ENCODE measurements at regions not wholly inside any gene's neighbourhood (a gene's known extent, or its start where the extent isn't known, plus 50 kb on each side); places are given as distances from the start of the nearest gene placed in this dataset.
"Not testable (repeated sequence)": the region's sequence is repeated elsewhere in the genome, so short reads cannot be mapped to it uniquely, and the experiment has no call there.

GRCh38 chr10:91091780-91092179, 128.7 kb upstream of the PCGF5 start:
- DNase-seq, result no peak

- DNase-seq, result no peak
Measured at GRCh38 chr10:91096274-91096673, 124.2 kb upstream of the PCGF5 start.

- DNase-seq, result no peak
Measured at GRCh38 chr10:91097313-91097712, 123.2 kb upstream of the PCGF5 start.

GRCh38 chr10:91098021-91098420, 122.4 kb upstream of the PCGF5 start:
- not testable (repeated sequence) for DNase-seq

- peak; percentile 2 for DNase-seq
Measured at GRCh38 chr10:91103384-91104192, 116.9 kb upstream of the PCGF5 start.

GRCh38 chr10:91104193-91105041, 116.0 kb upstream of the PCGF5 start:
- no peak for DNase-seq

- DNase-seq, result no peak
Measured at GRCh38 chr10:91105269-91105668, 115.2 kb upstream of the PCGF5 start.

- no peak for DNase-seq
Measured at GRCh38 chr10:91108820-91109219, 111.6 kb upstream of the PCGF5 start.

GRCh38 chr10:91111060-91111459, 109.4 kb upstream of the PCGF5 start:
- DNase-seq, result no peak

- no peak for DNase-seq
Measured at GRCh38 chr10:91115618-91116390, 104.7 kb upstream of the PCGF5 start.

GRCh38 chr10:91117505-91117904, 103.0 kb upstream of the PCGF5 start:
- no peak for DNase-seq

- no peak for DNase-seq
Measured at GRCh38 chr10:91120348-91120747, 100.1 kb upstream of the PCGF5 start.

GRCh38 chr10:91123261-91123660, 97.2 kb upstream of the PCGF5 start:
- no peak for DNase-seq

GRCh38 chr10:91124016-91124415, 96.4 kb upstream of the PCGF5 start:
- DNase-seq, result peak; percentile 31

- DNase-seq, result no peak
Measured at GRCh38 chr10:91126471-91126870, 94.0 kb upstream of the PCGF5 start.

GRCh38 chr10:91127341-91128082, 93.0 kb upstream of the PCGF5 start:
- peak; percentile 16 for DNase-seq

GRCh38 chr10:91135113-91135512, 85.3 kb upstream of the PCGF5 start:
- DNase-seq, result no peak

GRCh38 chr10:91137011-91137643, 83.3 kb upstream of the PCGF5 start:
- no peak for DNase-seq

GRCh38 chr10:91137822-91138221, 82.6 kb upstream of the PCGF5 start:
- DNase-seq, result peak; percentile 77

- DNase-seq, result no peak
Measured at GRCh38 chr10:91140995-91141549, 79.4 kb upstream of the PCGF5 start.

- no peak for DNase-seq
Measured at GRCh38 chr10:91144961-91145360, 75.5 kb upstream of the PCGF5 start.

GRCh38 chr10:91146146-91146545, 74.3 kb upstream of the PCGF5 start:
- DNase-seq, result no peak
